Common myeloid progenitor, CD34-positive (primary cell): ENCODE measurements at regions not wholly inside any gene's neighbourhood (a gene's known extent, or its start where the extent isn't known, plus 50 kb on each side); places are given as distances from the start of the nearest gene placed in this dataset.

ENCODE experiments used
- CTCF ChIA-PET: fragments of 350-600 bp; sonication (Branson Sonifier 250); formaldehyde crosslinking; loops from one replicate; lab custom pipeline; 2021; ENCODE audit warnings: antibody characterized with exemption; lab: Charles Lee
- POLR2A ChIA-PET: fragments of 350-600 bp; sonication (Branson Sonifier 250); formaldehyde crosslinking; loops from one replicate; lab custom pipeline; 2021; ENCODE audit warnings: antibody characterized with exemption; lab: Charles Lee
- DNase-seq, 3 donors: peaks; one replicate each; pipeline versions ENCODE4 v3.0.0 to v3.0.0-alpha.2; 2013
- H3K27ac ChIP-seq, 2 experiments: 1 replicate in 1 of 2; 2 replicates in 1 of 2; pipeline ENCODE4 v1.7.0; 2013; ENCODE audit warnings: inconsistent platforms in 2 of 2, low read length in 2 of 2, mild to moderate bottlenecking in 2 of 2, low read depth in 1 of 2, moderate library complexity in 1 of 2; ENCODE audit not compliant: severe bottlenecking in 2 of 2, insufficient read depth in 1 of 2, poor library complexity in 1 of 2
- H3K27me3 ChIP-seq, 5 experiments: replicated peaks in 2 of 5; 1 replicate in 3 of 5; 2 replicates in 2 of 5; pipeline versions ENCODE4 v1.6.1 to v1.7.0; 2013; ENCODE audit warnings: low read length in 4 of 5, mild to moderate bottlenecking in 2 of 5, moderate library complexity in 2 of 5, inconsistent platforms in 1 of 5; ENCODE audit not compliant: insufficient read depth in 5 of 5, control insufficient read depth in 4 of 5
- H3K36me3 ChIP-seq, 4 experiments: 1 replicate in 2 of 4; 2 replicates in 2 of 4; pipeline versions ENCODE4 v1.6.1 to v1.7.0; 2013; ENCODE audit warnings: low read length in 3 of 4, control low read depth in 1 of 4, mild to moderate bottlenecking in 1 of 4; ENCODE audit not compliant: control insufficient read depth in 4 of 4, insufficient read depth in 4 of 4
- H3K4me1 ChIP-seq, 4 experiments: 1 replicate in 3 of 4; 2 replicates in 1 of 4; pipeline versions ENCODE4 v1.6.1 to v1.7.1; 2013; ENCODE audit warnings: low read length in 3 of 4, mild to moderate bottlenecking in 3 of 4, control low read depth in 1 of 4, inconsistent platforms in 1 of 4, moderate library complexity in 1 of 4; ENCODE audit not compliant: control insufficient read depth in 4 of 4, insufficient read depth in 4 of 4; ENCODE audit errors: control extremely low read depth in 1 of 4
- H3K4me3 ChIP-seq, 7 experiments: 1 replicate in 4 of 7; 2 replicates in 3 of 7; pipeline versions ENCODE4 v1.5.1 to v1.7.0; 2013; ENCODE audit warnings: mild to moderate bottlenecking in 7 of 7, low read length in 6 of 7, moderate library complexity in 6 of 7, inconsistent platforms in 2 of 7, low read depth in 2 of 7, control low read depth in 1 of 7; ENCODE audit not compliant: insufficient read depth in 4 of 7, control insufficient read depth in 1 of 7; ENCODE audit errors: extremely low read depth in 1 of 7
- H3K9me3 ChIP-seq, 5 experiments: 1 replicate in 4 of 5; 2 replicates in 1 of 5; pipeline versions ENCODE4 v1.6.1 to v1.7.1; 2013; ENCODE audit warnings: low read length in 4 of 5, mild to moderate bottlenecking in 2 of 5, inconsistent platforms in 1 of 5, low read depth in 1 of 5, moderate library complexity in 1 of 5; ENCODE audit not compliant: control insufficient read depth in 4 of 5, insufficient read depth in 2 of 5; ENCODE audit errors: control extremely low read depth in 1 of 5
- WGBS: methylation state at CpG from one replicate; pipeline ENCODE4 v1.1.5; 2013; ENCODE audit not compliant: insufficient coverage; 5-methylcytosine and 5-hydroxymethylcytosine counted together

DNA sequence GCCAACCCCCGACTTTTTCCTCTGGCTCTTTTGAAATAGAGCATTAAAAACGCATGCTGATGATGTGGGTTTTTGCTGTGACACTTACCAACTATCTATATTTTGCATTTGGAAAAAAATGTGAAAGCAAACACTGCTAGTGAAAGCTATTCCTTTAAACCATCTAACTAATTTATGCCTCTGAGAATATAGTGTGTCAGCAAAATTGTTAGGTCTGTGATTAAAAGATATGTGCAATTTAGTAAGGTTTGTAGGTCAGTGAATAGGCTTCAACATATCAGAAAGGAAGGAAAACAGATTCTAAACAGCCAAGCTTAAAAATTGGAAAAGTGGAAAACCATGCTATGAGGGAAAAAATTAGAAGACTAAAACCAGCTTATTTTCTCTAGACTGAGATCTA lies 1929.3 kb downstream of the NCAM2 start:
- H3K9me3 ChIP-seq: no peaks in the 10 kb centered on the region
- H3K4me3 ChIP-seq: no peak overlapping the region
- POLR2A ChIA-PET: no interaction called here
- DNase-seq: no peak
- H3K27me3 ChIP-seq: no peaks in the 10 kb centered on the region
- CTCF ChIA-PET: no interaction called here
- no peaks in the 10 kb centered on the region for H3K4me1 ChIP-seq
- no CpG with 5 or more reads among the region's 2 CpGs for WGBS
- no peak overlapping the region for H3K27ac ChIP-seq
- H3K36me3 ChIP-seq: no peaks in the 10 kb centered on the region

DNA sequence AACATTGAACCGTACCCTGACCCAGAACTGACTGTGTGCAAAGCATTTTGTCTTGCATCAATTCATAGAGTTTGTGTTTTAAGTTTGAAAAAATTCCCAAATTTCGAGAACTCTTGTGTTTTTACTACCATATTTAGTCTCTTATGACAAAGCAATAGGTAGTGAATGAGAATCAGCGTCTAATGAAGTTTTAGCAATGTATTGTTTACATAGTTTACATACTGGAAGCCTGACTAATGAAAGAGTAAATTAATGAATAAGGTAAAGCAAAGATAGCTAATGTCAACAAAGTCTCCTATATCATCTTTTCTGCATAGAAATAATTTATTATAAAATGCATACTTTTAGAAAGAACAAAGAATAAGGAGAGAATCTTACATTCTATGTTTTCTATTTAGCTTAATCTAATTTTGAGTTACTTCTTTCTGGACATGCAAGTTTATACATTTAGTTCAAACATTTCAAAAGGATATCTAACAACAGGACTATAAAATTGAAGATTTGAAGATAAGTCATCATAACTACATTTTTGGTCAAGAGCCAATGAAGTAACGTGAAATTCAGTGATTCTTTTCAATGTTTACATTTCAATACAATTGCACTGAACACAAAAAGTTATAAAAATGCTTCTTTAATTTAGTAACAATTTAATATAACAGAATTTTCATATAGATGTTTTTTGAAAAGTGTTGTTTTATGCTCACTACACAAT lies 1943.7 kb downstream of the NCAM2 start:
- no peaks in the 10 kb centered on the region for H3K4me1 ChIP-seq
- CTCF ChIA-PET: no interaction called here
- WGBS: no CpG with 5 or more reads among the region's 4 CpGs
- H3K9me3 ChIP-seq: peaks cover 0 to 3% (median 0%) of the 10 kb centered on the region in 5 experiments
- no peak overlapping the region for H3K27ac ChIP-seq
- POLR2A ChIA-PET: no interaction called here
- DNase-seq: no peak
- no peaks in the 10 kb centered on the region for H3K36me3 ChIP-seq
- H3K4me3 ChIP-seq: no peak overlapping the region
- H3K27me3 ChIP-seq: no peaks in the 10 kb centered on the region

DNA sequence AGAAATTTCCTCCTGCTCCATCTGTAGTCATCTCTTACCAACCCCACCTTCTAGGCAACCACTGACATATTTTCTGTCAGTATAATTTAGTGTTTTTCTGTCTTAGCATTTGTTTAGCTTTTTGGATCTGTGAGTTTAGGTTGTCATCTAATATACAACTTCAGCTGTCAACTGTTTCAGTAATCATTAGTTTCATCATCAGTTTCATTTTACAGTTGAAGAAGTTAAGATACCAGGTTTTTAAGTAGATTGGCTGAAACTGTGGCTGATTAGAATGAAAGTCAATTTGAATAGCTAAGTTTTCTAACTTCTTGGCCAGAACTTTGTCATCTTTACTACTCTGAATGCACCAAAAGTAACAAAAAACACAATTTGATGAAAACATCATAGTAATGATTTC lies 1957.3 kb downstream of the NCAM2 start:
- Histone ChIP-seq H3K27ac (no peak overlapping the region), H3K4me3 (no peak overlapping the region), H3K4me1 (no peaks in the 10 kb centered on the region), H3K9me3 (no peaks in the 10 kb centered on the region), H3K36me3 (no peaks in the 10 kb centered on the region), H3K27me3 (no peaks in the 10 kb centered on the region)
- ChIA-PET POLR2A (no interaction called here), CTCF (no interaction called here)
- DNase-seq: no peak

DNA sequence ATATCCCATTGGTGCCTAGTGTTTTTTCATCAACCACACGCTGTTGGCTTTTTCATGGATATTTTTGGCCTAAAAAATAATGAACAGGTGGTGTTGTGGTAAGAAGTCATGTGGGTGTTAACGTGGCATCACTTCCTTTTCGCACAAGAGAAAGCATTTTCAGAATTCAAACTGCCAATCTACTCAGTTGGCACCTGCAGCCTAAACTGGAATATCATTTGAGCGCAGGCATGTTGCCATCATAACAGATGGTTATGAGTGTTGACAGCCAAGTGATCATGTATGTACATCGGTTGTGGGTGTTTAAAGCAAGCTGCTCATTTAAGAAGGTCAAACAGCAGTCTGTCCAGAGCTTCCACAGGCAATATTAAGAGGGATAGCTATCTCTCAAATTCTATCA lies 1963.0 kb downstream of the NCAM2 start:
- POLR2A ChIA-PET: no interaction called here
- Histone ChIP-seq H3K27ac (no peak overlapping the region), H3K4me3 (no peak overlapping the region), H3K27me3 (no peaks in the 10 kb centered on the region), H3K4me1 (no peaks in the 10 kb centered on the region), H3K9me3 (no peaks in the 10 kb centered on the region), H3K36me3 (no peaks in the 10 kb centered on the region)
- DNase-seq: peak in 2 of 3 donors; percentile 13 to 16
- WGBS: 69% methylated on average over 2 of the region's 5 CpGs
- CTCF ChIA-PET: no interaction called here

DNA sequence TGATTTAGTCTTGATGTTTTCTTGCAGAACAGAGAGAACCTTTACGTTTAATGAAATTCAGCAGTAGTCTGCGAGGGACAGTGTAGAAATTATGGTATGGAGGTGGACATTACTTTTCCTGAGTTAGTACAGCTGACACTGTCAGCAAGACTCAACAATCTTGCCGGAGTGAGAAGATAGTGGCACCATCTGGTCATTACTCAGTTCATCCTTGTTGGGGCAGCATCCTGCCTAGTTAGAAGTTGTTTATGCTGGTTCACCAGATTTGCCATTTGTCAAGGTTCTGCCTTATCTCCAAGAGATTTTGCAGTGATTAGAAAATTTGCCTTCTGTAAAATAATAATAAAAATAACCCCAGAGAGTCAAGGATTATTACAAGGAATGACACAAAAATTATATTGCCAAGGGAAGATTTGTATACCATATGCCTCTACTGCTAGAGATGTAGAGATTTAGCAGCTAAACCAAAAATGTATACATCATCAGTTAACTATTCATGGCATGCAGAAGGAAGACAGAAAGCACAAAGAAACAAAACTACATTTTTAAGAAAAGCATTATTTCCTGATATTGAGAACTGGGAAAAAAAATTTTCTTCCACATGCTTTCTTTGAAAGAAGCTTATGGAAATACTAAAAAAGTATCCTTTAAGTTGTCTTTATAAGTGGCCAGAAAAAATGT lies 1967.4 kb downstream of the NCAM2 start:
- Histone ChIP-seq H3K4me1 (no peaks in the 10 kb centered on the region), H3K27me3 (no peaks in the 10 kb centered on the region), H3K9me3 (no peaks in the 10 kb centered on the region), H3K27ac (no peak overlapping the region), H3K4me3 (no peak overlapping the region), H3K36me3 (no peaks in the 10 kb centered on the region)
- POLR2A ChIA-PET: no interaction called here
- no peak for DNase-seq
- 100% methylated on average over 1 of the region's 3 CpGs for WGBS
- CTCF ChIA-PET: no interaction called here

DNA sequence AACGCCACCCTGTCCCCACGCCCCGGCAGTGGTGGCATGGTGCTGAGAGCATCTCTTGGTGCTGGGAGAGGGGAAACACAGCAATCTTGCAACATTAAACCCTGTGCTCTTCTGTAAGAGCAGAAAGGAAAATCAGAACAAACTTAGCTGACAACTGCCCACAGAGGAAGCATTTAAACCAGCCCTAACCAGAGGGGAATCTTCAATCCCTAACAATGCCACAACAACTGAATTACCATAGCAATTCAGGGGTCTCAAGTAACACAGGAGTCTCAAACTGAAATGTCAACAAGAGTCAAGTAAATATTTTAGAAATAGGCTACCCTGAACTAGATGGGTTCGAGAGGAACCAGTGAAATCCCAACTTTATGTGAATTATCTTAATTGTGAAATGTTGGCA lies 1983.6 kb downstream of the NCAM2 start:
- Histone ChIP-seq H3K9me3 (peaks cover 0 to 7% (median 0%) of the 10 kb centered on the region in 5 experiments), H3K4me1 (no peaks in the 10 kb centered on the region), H3K27ac (no peak overlapping the region), H3K4me3 (no peak overlapping the region), H3K36me3 (no peaks in the 10 kb centered on the region), H3K27me3 (no peaks in the 10 kb centered on the region)
- ChIA-PET CTCF (no interaction called here), POLR2A (no interaction called here)
- no peak for DNase-seq
- WGBS: 92% methylated on average over 2 of the region's 4 CpGs

DNA sequence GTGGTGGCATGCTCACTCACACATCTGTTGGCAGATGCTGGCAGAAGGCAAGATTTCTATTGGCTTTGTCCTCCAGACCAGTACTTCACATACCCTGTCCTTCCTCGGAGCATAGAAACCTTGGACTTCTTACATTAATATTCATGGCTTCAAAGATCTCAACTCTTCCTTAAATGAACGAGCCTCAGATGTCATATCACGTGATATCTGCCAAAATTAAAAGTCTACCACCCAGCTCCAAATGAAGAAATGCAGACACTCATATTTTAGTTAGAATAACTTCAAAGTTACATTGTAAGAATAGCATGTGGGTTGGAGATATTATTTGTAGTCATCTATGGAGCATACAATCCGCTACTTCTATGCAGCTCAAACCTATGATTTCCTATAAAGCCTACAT lies 1994.9 kb downstream of the NCAM2 start:
- H3K4me1 ChIP-seq: no peaks in the 10 kb centered on the region
- WGBS: 100% methylated on average over 3 of the region's 4 CpGs
- H3K27ac ChIP-seq: no peak overlapping the region
- ChIA-PET POLR2A (no interaction called here), CTCF (no interaction called here)
- H3K4me3 ChIP-seq: no peak overlapping the region
- H3K36me3 ChIP-seq: no peaks in the 10 kb centered on the region
- no peak for DNase-seq
- H3K9me3 ChIP-seq: no peaks in the 10 kb centered on the region
- no peaks in the 10 kb centered on the region for H3K27me3 ChIP-seq
